Right lobe of liver (tissue), 6 donors: ENCODE measurements at regions not wholly inside any gene's neighbourhood (a gene's known extent, or its start where the extent isn't known, plus 50 kb on each side); places are given as distances from the start of the nearest gene placed in this dataset.

ENCODE experiments used
- ATAC-seq, 4 donors: fragments of 200-7000 bp; cut with Tn5 transposase; one replicate each; pipeline ENCODE4 v1.9.1; 2020; ENCODE audit warnings: mild to moderate bottlenecking in 4 of 4, moderate library complexity in 4 of 4
- DNase-seq, 3 donors: peaks; one replicate each; pipeline ENCODE4 v3.0.0-alpha.2; 2020
- H3K27ac ChIP-seq, 3 donors: fragments of 200-600 bp; one replicate each; pipeline ENCODE4 v1.8.0; 2022
- H3K27me3 ChIP-seq, 2 donors: fragments of 200-600 bp; one replicate each; pipeline ENCODE4 v1.8.0; 2022
- H3K36me3 ChIP-seq, 4 donors: fragments of 200-600 bp; sonication (generic) in 1 of 4; one replicate each; pipeline versions ENCODE4 v1.5.1 to v1.8.0; 2017 to 2022; ENCODE audit warnings: control low read depth in 1 of 4
- H3K4me1 ChIP-seq, 4 donors: fragments of 200-600 bp; sonication (generic) in 1 of 4; one replicate each; pipeline versions ENCODE4 v1.5.1 to v1.8.0; 2017 to 2022; ENCODE audit warnings: control low read depth in 1 of 4
- H3K4me3 ChIP-seq, 3 donors: fragments of 200-600 bp; one replicate each; pipeline ENCODE4 v1.8.0; 2022
- H3K9me3 ChIP-seq, 4 donors: fragments of 200-600 bp; sonication (generic) in 1 of 4; one replicate each; pipeline versions ENCODE4 v1.5.1 to v1.8.0; 2017 to 2022; ENCODE audit warnings: control low read depth in 1 of 4
- CTCF ChIP-seq, 4 donors: fragments of 200-600 bp in 3 of 4; fragments of 450-650 bp in 1 of 4; IDR thresholded peaks; one replicate each; pipeline versions ENCODE4 v1.5.1 to v1.8.0; 2016 to 2022; ENCODE audit warnings: antibody characterized with exemption in 4 of 4, mild to moderate bottlenecking in 2 of 4
- POLR2A ChIP-seq: fragments of 450-650 bp; IDR thresholded peaks from one replicate; pipeline ENCODE4 v1.6.1; 2017; ENCODE audit warnings: antibody characterized with exemption, mild to moderate bottlenecking
- WGBS: methylation state at CpG from one replicate; pipeline ENCODE4 v1.1.6; 2018; ENCODE audit warnings: low coverage, low lambda C conversion rate; ENCODE audit not compliant: insufficient coverage; ENCODE audit errors: missing lambda C conversion rate; 5-methylcytosine and 5-hydroxymethylcytosine counted together
- intact Hi-C, 2 donors: fragments of 100-400 bp; cut with DNase I; formaldehyde crosslinking; loops; one replicate each; pipeline versions ENCODE4 v1.11.2 to v1.14.1; 2022
- donor health status: DM: no; HTN: yes; CAD: no.
- donor health status: DM: no; HTN: no; CAD: no.
- donor health status: DM: no; HTN: no; CAD: no.
- donor health status: DM: no; HTN: yes; CAD: no.
- donor health status: DM: no; HTN: yes; CAD: no.

DNA sequence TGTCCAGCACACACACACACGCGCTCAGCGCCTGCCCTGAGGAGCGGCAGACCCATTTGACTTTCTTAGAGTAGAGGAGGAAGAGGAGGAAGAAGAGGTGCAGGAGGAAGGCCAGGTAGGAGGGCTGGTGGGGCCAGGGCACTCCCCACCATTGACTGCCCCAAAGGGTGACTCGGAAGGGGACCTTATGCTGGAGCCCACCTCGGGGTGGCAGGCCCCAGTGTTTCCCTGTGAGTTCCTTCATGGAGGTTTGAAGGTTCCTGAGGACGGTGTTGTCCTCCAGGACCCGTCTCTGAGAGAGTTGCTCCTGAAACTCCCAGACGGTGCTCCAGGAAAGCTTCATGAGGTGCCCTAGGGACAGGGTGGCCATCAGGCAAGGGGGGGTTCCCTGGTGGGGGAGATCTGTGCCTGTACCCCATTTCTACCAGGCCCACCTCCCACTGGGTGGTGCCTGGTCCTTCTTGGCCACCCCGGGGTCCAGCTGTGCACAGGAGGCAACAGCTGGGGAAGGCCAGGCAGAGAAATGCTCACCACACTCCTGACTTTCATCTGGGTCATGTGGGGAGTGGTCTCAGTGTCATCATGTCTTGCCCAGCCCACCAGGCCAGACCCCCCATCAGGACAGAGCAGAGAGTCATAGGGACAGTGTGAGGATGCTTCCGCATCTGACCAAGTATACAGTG lies 89.5 kb downstream of the TNFRSF13B start:
- Histone ChIP-seq H3K9me3 (no peaks in the 10 kb centered on the region), H3K4me1 (no peaks in the 10 kb centered on the region), H3K27me3 (no peaks in the 10 kb centered on the region), H3K27ac (no peak overlapping the region), H3K36me3 (no peaks in the 10 kb centered on the region), H3K4me3 (no peak overlapping the region)
- DNase-seq, result no peak
- intact Hi-C loops, result no loop called here
- TF ChIP-seq POLR2A, result no peak
- no peak for TF ChIP-seq CTCF (IDR thresholded peaks at IDR 0.05)
- ATAC-seq, result peak in 1 of 4 donors; percentile 16
- WGBS, result 76% methylated on average over 3 of the region's 11 CpGs

DNA sequence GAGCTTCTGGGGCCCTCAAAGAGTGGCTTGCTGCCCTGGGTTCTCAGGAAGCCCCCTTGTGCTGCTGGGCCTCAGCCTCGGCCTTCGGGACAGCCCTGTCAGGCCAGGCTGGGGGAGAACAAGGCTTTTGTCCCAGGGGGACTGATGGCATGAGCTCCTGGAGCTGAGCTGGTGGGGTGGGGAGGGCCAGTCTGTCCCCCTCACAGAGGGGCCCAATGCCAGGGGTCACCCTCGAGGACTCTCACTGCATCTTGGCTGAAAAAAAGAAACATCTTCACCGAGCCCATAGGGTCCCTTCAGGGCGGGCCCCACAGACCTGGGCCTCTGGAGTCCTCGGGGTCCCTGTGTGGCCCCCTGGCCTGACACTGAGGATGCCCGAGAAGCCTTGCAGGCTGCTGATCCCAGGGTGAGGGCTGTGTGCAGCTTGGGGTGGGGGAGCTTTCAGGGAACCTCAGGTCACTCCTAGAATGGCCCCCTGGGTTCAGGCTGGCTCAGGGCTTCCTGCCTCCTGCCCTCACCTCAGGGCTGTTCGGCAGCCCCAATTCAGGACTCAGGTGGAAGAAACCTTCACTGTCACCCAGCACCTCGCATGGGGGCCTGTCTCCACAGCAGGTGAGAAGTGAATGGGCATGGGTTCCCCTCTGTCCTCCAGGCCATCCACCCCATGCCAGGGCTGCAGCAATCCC lies 90.5 kb downstream of the TNFRSF13B start:
- Histone ChIP-seq H3K4me1 (no peaks in the 10 kb centered on the region), H3K36me3 (no peaks in the 10 kb centered on the region), H3K9me3 (no peaks in the 10 kb centered on the region), H3K27me3 (no peaks in the 10 kb centered on the region), H3K4me3 (no peak overlapping the region), H3K27ac (no peak overlapping the region)
- ATAC-seq (no peak), DNase-seq (peak in 1 of 3 donors; percentile 29)
- intact Hi-C loops, result no loop called here
- TF ChIP-seq POLR2A (no peak), CTCF (IDR thresholded peaks at IDR 0.05) (no peak)
- no CpG with 5 or more reads among the region's 9 CpGs for WGBS

GRCh38 chr17:16880843-16881230 lies 91.1 kb downstream of the TNFRSF13B start:
- H3K4me1 ChIP-seq, result peaks cover 0 to 3% (median 0%) of the 10 kb centered on the region in 4 donors
- peak in 1 of 3 donors; percentile 35 for DNase-seq
- H3K27ac ChIP-seq, result no peak overlapping the region
- ATAC-seq, result no peak
- no peaks in the 10 kb centered on the region for H3K27me3 ChIP-seq
- no peaks in the 10 kb centered on the region for H3K9me3 ChIP-seq
- TF ChIP-seq POLR2A (no peak), CTCF (IDR thresholded peaks at IDR 0.05) (no peak)
- intact Hi-C loops, result no loop called here
- 100% methylated on average over 3 of the region's 9 CpGs for WGBS
- H3K36me3 ChIP-seq, result no peaks in the 10 kb centered on the region
- H3K4me3 ChIP-seq, result no peak overlapping the region

DNA sequence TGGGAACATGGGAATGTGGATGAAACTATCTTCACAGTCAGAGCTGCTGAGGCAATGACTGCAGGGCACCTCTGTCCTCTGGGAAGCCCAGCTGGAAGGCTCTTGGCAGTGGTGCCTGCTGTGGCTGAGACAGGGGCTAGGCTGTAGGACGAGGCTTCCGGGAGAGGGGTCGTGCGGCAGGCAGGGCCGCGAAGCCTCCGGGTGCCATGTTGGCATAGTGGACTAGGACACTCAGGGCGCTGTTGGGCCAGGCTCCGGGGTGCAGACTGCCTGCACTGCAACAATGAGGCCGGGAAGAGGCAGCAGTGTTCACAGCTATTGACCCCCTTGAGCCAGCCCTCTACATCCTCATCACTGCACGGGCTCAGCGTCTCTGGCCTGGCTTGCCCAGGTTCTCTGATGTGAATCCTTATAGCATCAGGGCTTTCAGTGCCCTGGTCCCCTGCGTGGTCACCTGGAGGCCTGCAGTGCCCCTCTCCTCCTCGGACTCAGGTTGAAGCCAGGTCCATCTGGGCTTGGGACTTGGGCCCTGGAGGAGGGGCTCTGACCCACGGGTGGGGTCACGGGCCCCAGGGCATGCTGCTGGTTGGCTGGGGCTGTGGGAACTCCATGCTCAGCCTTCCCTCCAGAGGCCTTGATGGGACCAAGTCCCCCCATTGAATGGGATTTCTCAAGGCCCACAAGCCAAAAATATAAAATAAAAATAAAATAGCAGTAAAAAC lies 91.6 kb downstream of the TNFRSF13B start:
- no peaks in the 10 kb centered on the region for H3K27me3 ChIP-seq
- no peak overlapping the region for H3K4me3 ChIP-seq
- H3K4me1 ChIP-seq, result peaks cover 0 to 8% (median 0%) of the 10 kb centered on the region in 4 donors
- intact Hi-C loops, result no loop called here
- DNase-seq (peak in 1 of 3 donors; percentile 36), ATAC-seq (peak in 1 of 4 donors; percentile 18)
- H3K27ac ChIP-seq, result no peak overlapping the region
- H3K36me3 ChIP-seq, result no peaks in the 10 kb centered on the region
- 60% methylated on average over 2 of the region's 16 CpGs for WGBS
- TF ChIP-seq CTCF (IDR thresholded peaks at IDR 0.05) (no peak), POLR2A (no peak)
- no peaks in the 10 kb centered on the region for H3K9me3 ChIP-seq
